ENCODE measurements at regions not wholly inside any gene's neighbourhood (a gene's known extent, or its start where the extent isn't known, plus 50 kb on each side); places are given as distances from the start of the nearest gene placed in this dataset.

DNA sequence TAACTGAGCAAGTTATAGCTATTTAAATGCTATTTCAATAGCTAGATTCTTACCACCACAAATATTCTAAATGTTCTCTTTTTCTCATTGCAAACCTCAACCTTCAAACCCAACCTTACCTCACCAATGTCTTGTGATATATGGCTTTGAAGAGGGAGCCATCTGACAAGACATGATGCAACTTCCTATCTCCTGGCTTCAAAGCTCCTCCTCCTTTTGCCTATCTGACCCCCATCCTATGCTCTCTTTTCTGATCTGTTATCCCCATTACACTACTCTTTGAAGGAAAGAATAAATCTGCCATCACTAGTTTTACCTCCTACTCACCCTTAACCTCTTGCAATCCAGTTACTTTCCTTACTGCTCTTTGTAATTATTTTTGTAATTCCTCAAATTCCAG, 235.6 kb upstream of the ZSWIM2 start:
- Histone ChIP-seq H3K27me3 (no peaks in the 10 kb centered on the region), H3K36me3 (no peaks in the 10 kb centered on the region), H3K4me1 (no peaks in the 10 kb centered on the region), H3K27ac (no peak overlapping the region), H3K9me3 (no peaks in the 10 kb centered on the region), H3K4me3 (no peak overlapping the region)
- no peak for DNase-seq (ENCODE audit: low spot score in 2 of 2)
- intact Hi-C loops (cut with DNase I; ENCODE audit: low total_unique reads): no loop called here
- TF ChIP-seq POLR2AphosphoS5 (IDR thresholded peaks at IDR 0.05) (no peak), POLR2A (IDR thresholded peaks at IDR 0.05) (no peak)
- TF ChIP-seq, protein P1, sequence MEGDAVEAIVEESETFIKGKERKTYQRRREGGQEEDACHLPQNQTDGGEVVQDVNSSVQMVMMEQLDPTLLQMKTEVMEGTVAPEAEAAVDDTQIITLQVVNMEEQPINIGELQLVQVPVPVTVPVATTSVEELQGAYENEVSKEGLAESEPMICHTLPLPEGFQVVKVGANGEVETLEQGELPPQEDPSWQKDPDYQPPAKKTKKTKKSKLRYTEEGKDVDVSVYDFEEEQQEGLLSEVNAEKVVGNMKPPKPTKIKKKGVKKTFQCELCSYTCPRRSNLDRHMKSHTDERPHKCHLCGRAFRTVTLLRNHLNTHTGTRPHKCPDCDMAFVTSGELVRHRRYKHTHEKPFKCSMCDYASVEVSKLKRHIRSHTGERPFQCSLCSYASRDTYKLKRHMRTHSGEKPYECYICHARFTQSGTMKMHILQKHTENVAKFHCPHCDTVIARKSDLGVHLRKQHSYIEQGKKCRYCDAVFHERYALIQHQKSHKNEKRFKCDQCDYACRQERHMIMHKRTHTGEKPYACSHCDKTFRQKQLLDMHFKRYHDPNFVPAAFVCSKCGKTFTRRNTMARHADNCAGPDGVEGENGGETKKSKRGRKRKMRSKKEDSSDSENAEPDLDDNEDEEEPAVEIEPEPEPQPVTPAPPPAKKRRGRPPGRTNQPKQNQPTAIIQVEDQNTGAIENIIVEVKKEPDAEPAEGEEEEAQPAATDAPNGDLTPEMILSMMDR (IDR thresholded peaks at IDR 0.05): no peak

DNA sequence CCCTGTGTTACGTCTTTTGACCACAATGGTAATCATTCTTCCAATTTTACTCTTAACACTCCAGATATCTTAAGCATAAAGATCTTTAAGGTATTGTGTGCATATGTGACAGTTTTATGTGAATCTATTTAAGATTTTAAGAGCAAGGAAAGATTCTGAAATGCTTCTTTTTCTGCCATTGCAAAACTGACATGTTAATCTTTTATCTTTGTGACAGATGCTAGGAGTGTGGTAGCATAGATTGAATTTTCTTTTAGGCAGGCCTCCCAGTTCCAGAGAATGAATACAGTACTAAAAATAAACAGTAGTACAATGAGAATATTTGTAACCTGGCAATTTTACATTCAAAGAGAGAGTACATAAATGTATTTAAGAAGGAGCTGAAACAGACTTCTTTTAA, 232.5 kb upstream of the ZSWIM2 start:
- Histone ChIP-seq H3K36me3 (no peaks in the 10 kb centered on the region), H3K4me3 (no peak overlapping the region)

DNA sequence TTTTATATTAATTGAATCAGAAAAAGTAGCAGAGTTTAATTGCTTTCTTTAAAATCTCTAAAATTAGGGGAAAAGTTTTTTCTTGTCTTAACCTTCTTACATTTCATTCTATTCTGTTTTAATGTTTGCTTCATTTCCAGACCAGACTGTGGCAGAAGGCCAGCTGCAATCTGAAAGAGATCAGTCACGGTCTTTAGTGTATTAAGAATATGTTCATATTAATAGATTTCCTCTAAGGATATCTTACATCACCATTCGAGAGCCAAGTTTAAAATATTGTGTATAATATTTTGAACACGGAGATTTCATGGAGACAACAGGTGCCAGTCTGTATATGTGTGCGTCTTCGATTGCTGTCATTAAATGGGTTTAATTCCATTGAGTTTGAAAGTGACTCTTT, 230.9 kb upstream of the ZSWIM2 start:
- H3K4me1 ChIP-seq: no peaks in the 10 kb centered on the region
- no peak overlapping the region for H3K4me3 ChIP-seq
- H3K27me3 ChIP-seq: no peaks in the 10 kb centered on the region
- no peak for DNase-seq (ENCODE audit: low spot score in 2 of 2)
- no peaks in the 10 kb centered on the region for H3K36me3 ChIP-seq
- no peaks in the 10 kb centered on the region for H3K9me3 ChIP-seq
- no peak overlapping the region for H3K27ac ChIP-seq
- no peak for TF ChIP-seq POLR2AphosphoS5 (IDR thresholded peaks at IDR 0.05)
- TF ChIP-seq, protein P1 (IDR thresholded peaks at IDR 0.05): no peak
- TF ChIP-seq POLR2A (IDR thresholded peaks at IDR 0.05): no peak
- intact Hi-C loops (cut with DNase I; ENCODE audit: low total_unique reads): no loop called here

More for the DNA sequence above, 232.5 kb upstream of the ZSWIM2 start:
- Histone ChIP-seq H3K9me3 (no peaks in the 10 kb centered on the region), H3K27me3 (no peaks in the 10 kb centered on the region), H3K4me1 (no peaks in the 10 kb centered on the region), H3K27ac (no peak overlapping the region)
- intact Hi-C loops (cut with DNase I; ENCODE audit: low total_unique reads): no loop called here
- TF ChIP-seq, protein P1 (IDR thresholded peaks at IDR 0.05): no peak
- no peak for TF ChIP-seq POLR2AphosphoS5 (IDR thresholded peaks at IDR 0.05)
- TF ChIP-seq POLR2A (IDR thresholded peaks at IDR 0.05): no peak
- no peak for DNase-seq (ENCODE audit: low spot score in 2 of 2)

DNA sequence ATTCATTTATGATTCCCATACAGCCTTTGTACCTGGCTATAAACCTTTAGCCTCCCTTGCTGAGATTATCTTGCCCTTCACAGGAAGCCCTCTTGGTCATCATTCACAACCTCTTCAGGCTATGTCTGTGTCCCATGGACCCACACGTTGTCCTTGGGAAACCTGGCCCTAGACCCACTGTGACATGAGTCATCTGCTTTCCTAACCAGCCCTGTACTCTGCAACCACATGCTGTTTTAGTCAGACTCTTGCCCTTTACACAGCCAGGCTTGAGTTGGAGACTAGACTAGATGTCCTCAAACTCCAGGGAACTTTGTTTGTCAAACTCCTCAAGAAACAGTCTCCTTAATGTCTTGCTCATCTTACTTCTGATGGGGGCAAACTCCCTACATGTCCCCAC, 229.3 kb upstream of the ZSWIM2 start:
- TF ChIP-seq POLR2AphosphoS5 (IDR thresholded peaks at IDR 0.05) (no peak), POLR2A (IDR thresholded peaks at IDR 0.05) (no peak)
- TF ChIP-seq, protein P1 (IDR thresholded peaks at IDR 0.05): no peak
- intact Hi-C loops (cut with DNase I; ENCODE audit: low total_unique reads): no loop called here
- Histone ChIP-seq H3K4me1 (no peaks in the 10 kb centered on the region), H3K27me3 (no peaks in the 10 kb centered on the region), H3K36me3 (no peaks in the 10 kb centered on the region), H3K27ac (no peak overlapping the region), H3K9me3 (no peaks in the 10 kb centered on the region), H3K4me3 (no peak overlapping the region)
- no peak for DNase-seq (ENCODE audit: low spot score in 2 of 2)

DNA sequence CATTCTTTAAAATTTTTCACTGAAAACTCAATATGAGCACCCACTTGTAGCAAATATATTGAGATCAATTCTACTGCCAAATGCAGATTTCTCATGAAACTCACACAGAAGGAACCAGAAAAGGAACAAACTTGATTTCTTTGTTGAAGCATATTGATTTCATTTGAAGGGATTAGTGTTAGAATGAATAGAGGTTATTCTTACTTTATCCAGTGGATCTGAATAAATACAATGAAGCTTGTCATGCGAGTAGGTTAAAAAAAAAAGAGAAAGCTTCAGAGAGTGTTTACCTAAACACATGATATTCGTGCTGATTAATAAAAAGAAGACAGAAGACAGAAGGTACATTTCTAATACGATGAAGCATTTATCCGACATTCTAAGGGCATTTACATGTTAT, 226.7 kb upstream of the ZSWIM2 start:
- intact Hi-C loops (cut with DNase I; ENCODE audit: low total_unique reads): no loop called here
- H3K9me3 ChIP-seq: no peaks in the 10 kb centered on the region
- no peak overlapping the region for H3K27ac ChIP-seq
- H3K4me3 ChIP-seq: no peak overlapping the region
- no peak for DNase-seq (ENCODE audit: low spot score in 2 of 2)
- no peaks in the 10 kb centered on the region for H3K36me3 ChIP-seq
- H3K4me1 ChIP-seq: no peaks in the 10 kb centered on the region
- no peak for TF ChIP-seq POLR2AphosphoS5 (IDR thresholded peaks at IDR 0.05)
- TF ChIP-seq, protein P1 (IDR thresholded peaks at IDR 0.05): no peak
- no peaks in the 10 kb centered on the region for H3K27me3 ChIP-seq
